ENCODE measurements at regions not wholly inside any gene's neighbourhood (a gene's known extent, or its start where the extent isn't known, plus 50 kb on each side); places are given as distances from the start of the nearest gene placed in this dataset.

DNA sequence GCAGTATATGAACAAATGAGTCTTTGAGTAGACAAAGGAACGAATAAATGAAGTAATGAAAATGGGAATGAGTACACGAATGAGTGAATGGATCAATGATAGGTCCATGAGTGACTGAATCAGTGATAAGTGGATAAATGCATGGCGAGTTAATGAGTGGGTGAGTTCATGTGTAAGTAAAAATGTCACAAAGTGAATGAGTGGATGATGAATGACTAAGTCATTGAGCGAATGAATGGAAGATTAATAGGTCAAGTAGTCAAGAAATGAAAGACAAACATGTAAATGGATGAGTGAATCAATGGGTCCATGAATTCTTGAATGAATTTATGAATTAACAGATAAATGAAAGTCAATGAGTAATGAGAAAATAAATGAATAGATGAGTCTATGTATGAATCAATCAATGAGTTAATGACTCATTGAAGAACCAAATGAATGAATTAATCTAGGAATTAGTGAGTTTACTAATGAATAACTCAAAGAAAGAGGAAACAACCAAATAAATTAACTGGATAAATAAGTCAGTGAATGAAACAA lies 97.3 kb upstream of the RTL1 start:
- Histone ChIP-seq H3K36me3 (no peaks in the 10 kb centered on the region), H3K27ac (no peak overlapping the region), H3K27me3 (peaks cover 0 to 23% of the 10 kb centered on the region in 2 donors), H3K4me3 (no peak overlapping the region), H3K9me3 (no peaks in the 10 kb centered on the region), H3K4me1 (peaks cover 0 to 16% of the 10 kb centered on the region in 2 donors)
- no peak for ATAC-seq
- TF ChIP-seq, protein P1, sequence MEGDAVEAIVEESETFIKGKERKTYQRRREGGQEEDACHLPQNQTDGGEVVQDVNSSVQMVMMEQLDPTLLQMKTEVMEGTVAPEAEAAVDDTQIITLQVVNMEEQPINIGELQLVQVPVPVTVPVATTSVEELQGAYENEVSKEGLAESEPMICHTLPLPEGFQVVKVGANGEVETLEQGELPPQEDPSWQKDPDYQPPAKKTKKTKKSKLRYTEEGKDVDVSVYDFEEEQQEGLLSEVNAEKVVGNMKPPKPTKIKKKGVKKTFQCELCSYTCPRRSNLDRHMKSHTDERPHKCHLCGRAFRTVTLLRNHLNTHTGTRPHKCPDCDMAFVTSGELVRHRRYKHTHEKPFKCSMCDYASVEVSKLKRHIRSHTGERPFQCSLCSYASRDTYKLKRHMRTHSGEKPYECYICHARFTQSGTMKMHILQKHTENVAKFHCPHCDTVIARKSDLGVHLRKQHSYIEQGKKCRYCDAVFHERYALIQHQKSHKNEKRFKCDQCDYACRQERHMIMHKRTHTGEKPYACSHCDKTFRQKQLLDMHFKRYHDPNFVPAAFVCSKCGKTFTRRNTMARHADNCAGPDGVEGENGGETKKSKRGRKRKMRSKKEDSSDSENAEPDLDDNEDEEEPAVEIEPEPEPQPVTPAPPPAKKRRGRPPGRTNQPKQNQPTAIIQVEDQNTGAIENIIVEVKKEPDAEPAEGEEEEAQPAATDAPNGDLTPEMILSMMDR (IDR thresholded peaks at IDR 0.05): no peak
- DNase-seq: no peak
- intact Hi-C loops (cut with DNase I): no loop called here

GRCh38 chr14:101001311-101002069 lies 98.0 kb upstream of the RTL1 start:
- DNase-seq (no peak), ATAC-seq (no peak)
- intact Hi-C loops (cut with DNase I): no loop called here
- TF ChIP-seq, protein P1 (IDR thresholded peaks at IDR 0.05): no peak
- peaks cover 0 to 22% of the 10 kb centered on the region in 2 donors for H3K4me1 ChIP-seq
- no peak overlapping the region for H3K4me3 ChIP-seq
- H3K27me3 ChIP-seq: peaks cover 0 to 23% of the 10 kb centered on the region in 2 donors
- no peak overlapping the region for H3K27ac ChIP-seq
- no peaks in the 10 kb centered on the region for H3K36me3 ChIP-seq
- H3K9me3 ChIP-seq: no peaks in the 10 kb centered on the region

- no peaks in the 10 kb centered on the region for H3K9me3 ChIP-seq
- ATAC-seq: no peak
- H3K27me3 ChIP-seq: peaks cover 0 to 23% of the 10 kb centered on the region in 2 donors
- H3K27ac ChIP-seq: no peak overlapping the region
- H3K4me3 ChIP-seq: no peak overlapping the region
- no peaks in the 10 kb centered on the region for H3K36me3 ChIP-seq
- TF ChIP-seq, protein P1 (IDR thresholded peaks at IDR 0.05): no peak
- peaks cover 0 to 22% of the 10 kb centered on the region in 2 donors for H3K4me1 ChIP-seq
- intact Hi-C loops (cut with DNase I): no loop called here
- DNase-seq: no peak
These were observed 99.2 kb upstream of the RTL1 start for GRCh38 chr14:101002738-101003137.

GRCh38 chr14:101004176-101004575 lies 100.7 kb upstream of the RTL1 start:
- Histone ChIP-seq H3K4me3 (no peak overlapping the region), H3K36me3 (no peaks in the 10 kb centered on the region), H3K4me1 (peaks cover 0 to 22% of the 10 kb centered on the region in 2 donors), H3K27me3 (peaks cover 0 to 23% of the 10 kb centered on the region in 2 donors), H3K27ac (no peak overlapping the region), H3K9me3 (no peaks in the 10 kb centered on the region)
- TF ChIP-seq, protein P1 (IDR thresholded peaks at IDR 0.05): no peak
- ATAC-seq (no peak), DNase-seq (no peak)
- intact Hi-C loops (cut with DNase I): no loop called here

GRCh38 chr14:101004954-101005353 lies 101.4 kb upstream of the RTL1 start:
- peaks cover 0 to 22% of the 10 kb centered on the region in 2 donors for H3K4me1 ChIP-seq
- intact Hi-C loops (cut with DNase I): no loop called here
- TF ChIP-seq, protein P1 (IDR thresholded peaks at IDR 0.05): no peak
- no peak overlapping the region for H3K27ac ChIP-seq
- no peaks in the 10 kb centered on the region for H3K9me3 ChIP-seq
- H3K36me3 ChIP-seq: no peaks in the 10 kb centered on the region
- DNase-seq: peak in 2 of 4 donors; percentile 12 to 35
- ATAC-seq: no peak
- peaks cover 0 to 22% of the 10 kb centered on the region in 2 donors for H3K27me3 ChIP-seq
- H3K4me3 ChIP-seq: no peak overlapping the region

Measured in left lung (tissue), 4 donors.